ENCODE measurements at regions not wholly inside any gene's neighbourhood (a gene's known extent, or its start where the extent isn't known, plus 50 kb on each side); places are given as distances from the start of the nearest gene placed in this dataset.
A peak's percentile ranks its signal among the peaks of the same experiment; 100 is the strongest.

- H3K27ac Mint-ChIP-seq = no peak overlapping the region
These were observed 383.5 kb upstream of the CADM1 start for GRCh38 chr11:115887727-115888126.

GRCh38 chr11:115887316-115887715 is 383.1 kb upstream of the CADM1 start:
- Mint-ChIP-seq H3K4me1 (peaks cover 14% of the 10 kb centered on the region), H3K9me3 (peaks cover 6% of the 10 kb centered on the region)

More at GRCh38 chr11:115887727-115888126, 383.5 kb upstream of the CADM1 start:
- Mint-ChIP-seq H3K27me3 (ENCODE audit: low read depth) (peaks cover 13% of the 10 kb centered on the region), H3K36me3 (no peaks in the 10 kb centered on the region), H3K4me3 (no peak overlapping the region), H3K9me3 (peaks cover 6% of the 10 kb centered on the region), H3K4me1 (peaks cover 14% of the 10 kb centered on the region)
- TF ChIP-seq CTCF (IDR thresholded peaks at IDR 0.05; ENCODE audit: unreplicated experiment) = no peak
- no peak for DNase-seq (ENCODE audit: low spot score in 2 of 2, unreplicated experiment in 2 of 2)

GRCh38 chr11:115886422-115886733 is 382.2 kb upstream of the CADM1 start:
- Mint-ChIP-seq H3K9me3 (peaks cover 13% of the 10 kb centered on the region), H3K27ac (no peak overlapping the region), H3K27me3 (ENCODE audit: low read depth) (peaks cover 4% of the 10 kb centered on the region), H3K36me3 (peaks cover 6% of the 10 kb centered on the region), H3K4me1 (peaks cover 14% of the 10 kb centered on the region), H3K4me3 (no peak overlapping the region)
- no peak for DNase-seq (ENCODE audit: low spot score in 2 of 2, unreplicated experiment in 2 of 2)
- no peak for TF ChIP-seq CTCF (IDR thresholded peaks at IDR 0.05; ENCODE audit: unreplicated experiment)

More at GRCh38 chr11:115887316-115887715, 383.1 kb upstream of the CADM1 start:
- no peak for TF ChIP-seq CTCF (IDR thresholded peaks at IDR 0.05; ENCODE audit: unreplicated experiment)
- Mint-ChIP-seq H3K27me3 (ENCODE audit: low read depth) (peaks cover 11% of the 10 kb centered on the region), H3K36me3 (no peaks in the 10 kb centered on the region), H3K27ac (no peak overlapping the region), H3K4me3 (no peak overlapping the region)
- DNase-seq (ENCODE audit: low spot score in 2 of 2, unreplicated experiment in 2 of 2) = no peak

- TF ChIP-seq CTCF (IDR thresholded peaks at IDR 0.05; ENCODE audit: unreplicated experiment) = no peak
- Mint-ChIP-seq H3K27me3 (ENCODE audit: low read depth) (peaks cover 2% of the 10 kb centered on the region), H3K4me1 (peaks cover 14% of the 10 kb centered on the region), H3K36me3 (peaks cover 6% of the 10 kb centered on the region), H3K27ac (peak overlapping the region; percentile 8), H3K4me3 (no peak overlapping the region), H3K9me3 (peaks cover 13% of the 10 kb centered on the region)
- no peak for DNase-seq (ENCODE audit: low spot score in 2 of 2, unreplicated experiment in 2 of 2)
These were observed 381.6 kb upstream of the CADM1 start for GRCh38 chr11:115885535-115886421.

GRCh38 chr11:115884800-115885534 is 380.8 kb upstream of the CADM1 start:
- TF ChIP-seq CTCF (IDR thresholded peaks at IDR 0.05; ENCODE audit: unreplicated experiment) = no peak
- peak overlapping the region; percentile 8 for H3K27ac Mint-ChIP-seq
- H3K9me3 Mint-ChIP-seq = peaks cover 17% of the 10 kb centered on the region
- DNase-seq (ENCODE audit: low spot score in 2 of 2, unreplicated experiment in 2 of 2) = no peak
- H3K4me3 Mint-ChIP-seq = no peak overlapping the region
- peaks cover 14% of the 10 kb centered on the region for H3K4me1 Mint-ChIP-seq
- peaks cover 2% of the 10 kb centered on the region for H3K27me3 Mint-ChIP-seq (ENCODE audit: low read depth)
- H3K36me3 Mint-ChIP-seq = peaks cover 9% of the 10 kb centered on the region

All from mesothelial cell of epicardium (in vitro differentiated cells).